ENCODE measurements at regions not wholly inside any gene's neighbourhood (a gene's known extent, or its start where the extent isn't known, plus 50 kb on each side); places are given as distances from the start of the nearest gene placed in this dataset.
A peak's percentile ranks its signal among the peaks of the same experiment; 100 is the strongest.

DNA sequence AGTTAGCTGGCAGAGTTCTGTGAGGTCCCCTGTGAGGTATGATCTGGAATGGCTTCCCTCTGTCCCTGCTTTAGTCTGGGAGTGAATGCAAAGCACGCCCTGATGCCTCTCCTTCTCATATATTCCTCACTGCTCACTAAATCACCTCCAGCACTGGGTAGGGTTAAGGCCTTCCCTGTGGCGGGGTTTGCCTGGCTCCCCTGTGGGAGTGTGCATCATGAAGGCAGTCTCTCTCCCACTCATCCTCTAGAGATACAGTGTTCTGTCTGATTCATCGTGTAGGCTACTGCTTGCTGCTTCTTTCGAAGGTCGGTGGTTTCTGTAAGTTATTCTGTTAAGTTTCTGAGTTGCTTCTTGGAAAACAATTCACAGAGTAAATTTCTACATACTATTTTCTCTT lies 420.0 kb upstream of the EYS start:
- 92% methylated on average over 5 of the region's 5 CpGs for WGBS (ENCODE audit: low lambda C conversion rate, missing lambda C conversion rate)
- Histone ChIP-seq H3K36me3 (replicated peaks; ENCODE audit: insufficient read depth, low read depth) (no peaks in the 10 kb centered on the region), H3K4me1 (ENCODE audit: insufficient read depth) (no peaks in the 10 kb centered on the region), H3K9me2 (replicated peaks; ENCODE audit: insufficient read depth) (no peaks in the 10 kb centered on the region), H4K20me1 (ENCODE audit: insufficient read depth, poor library complexity, severe bottlenecking) (no peaks in the 10 kb centered on the region), H3K4me2 (no peak overlapping the region), H3K4me3 (no peak overlapping the region), H3K9me3 (ENCODE audit: low read depth) (no peaks in the 10 kb centered on the region), H2AFZ (no peak overlapping the region), H3K27me3 (no peaks in the 10 kb centered on the region), H3K27ac (no peak overlapping the region), H3K79me2 (no peaks in the 10 kb centered on the region)
- TF ChIP-seq CTCF (IDR thresholded peaks at IDR 0.05; ENCODE audit: poor library complexity) (no peak), EZH2 (IDR thresholded peaks at IDR 0.05; ENCODE audit: borderline replicate concordance) (no peak), EZH2phosphoT487 (IDR thresholded peaks at IDR 0.05; ENCODE audit: low read depth, severe bottlenecking, unreplicated experiment) (no peak)
- no peak for DNase-seq (ENCODE audit: low spot score)

GRCh38 chr6:66126358-66126757 lies 419.3 kb upstream of the EYS start:
- Histone ChIP-seq H4K20me1 (ENCODE audit: insufficient read depth, poor library complexity, severe bottlenecking) (no peaks in the 10 kb centered on the region), H3K4me1 (ENCODE audit: insufficient read depth) (no peaks in the 10 kb centered on the region), H3K4me2 (no peak overlapping the region), H3K9me3 (ENCODE audit: low read depth) (no peaks in the 10 kb centered on the region), H2AFZ (no peak overlapping the region), H3K27ac (no peak overlapping the region), H3K9me2 (replicated peaks; ENCODE audit: insufficient read depth) (no peaks in the 10 kb centered on the region), H3K27me3 (no peaks in the 10 kb centered on the region), H3K36me3 (replicated peaks; ENCODE audit: insufficient read depth, low read depth) (no peaks in the 10 kb centered on the region), H3K4me3 (no peak overlapping the region), H3K79me2 (no peaks in the 10 kb centered on the region)
- 74% methylated on average over 3 of the region's 3 CpGs for WGBS (ENCODE audit: low lambda C conversion rate, missing lambda C conversion rate)
- no peak for DNase-seq (ENCODE audit: low spot score)
- no peak for TF ChIP-seq EZH2phosphoT487 (IDR thresholded peaks at IDR 0.05; ENCODE audit: low read depth, severe bottlenecking, unreplicated experiment)
- no peak for TF ChIP-seq CTCF (IDR thresholded peaks at IDR 0.05; ENCODE audit: poor library complexity)
- TF ChIP-seq EZH2 (IDR thresholded peaks at IDR 0.05; ENCODE audit: borderline replicate concordance) = no peak

DNA sequence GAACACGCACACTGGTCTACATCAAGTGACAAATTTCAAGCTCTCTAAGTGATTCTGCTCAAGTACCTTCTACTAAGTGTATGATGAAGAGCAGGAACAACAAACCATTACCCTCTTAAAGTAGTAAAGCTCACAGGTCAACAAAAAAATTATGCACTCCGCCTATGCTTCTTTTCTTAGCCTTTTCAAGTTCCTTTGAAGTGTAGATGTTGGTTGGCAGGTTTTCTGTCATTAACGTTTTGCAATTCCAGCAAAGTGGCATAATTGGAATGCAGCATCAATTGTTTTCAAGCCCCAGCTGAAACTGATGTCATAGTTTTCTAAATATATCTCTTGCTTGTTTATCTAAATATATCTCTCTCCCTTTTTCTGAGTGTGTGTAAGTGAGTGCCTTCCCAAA lies 396.9 kb upstream of the EYS start:
- TF ChIP-seq EZH2phosphoT487 (IDR thresholded peaks at IDR 0.05; ENCODE audit: low read depth, severe bottlenecking, unreplicated experiment) (no peak), EZH2 (IDR thresholded peaks at IDR 0.05; ENCODE audit: borderline replicate concordance) (no peak), CTCF (IDR thresholded peaks at IDR 0.05; ENCODE audit: poor library complexity) (no peak)
- WGBS (ENCODE audit: low lambda C conversion rate, missing lambda C conversion rate) = 47% methylated on average over 3 of the region's 3 CpGs
- DNase-seq (ENCODE audit: low spot score) = no peak
- H3K79me2 ChIP-seq = no peaks in the 10 kb centered on the region
- no peaks in the 10 kb centered on the region for H3K9me2 ChIP-seq (replicated peaks; ENCODE audit: insufficient read depth)
- no peak overlapping the region for H2AFZ ChIP-seq
- no peak overlapping the region for H3K4me3 ChIP-seq
- H4K20me1 ChIP-seq (ENCODE audit: insufficient read depth, poor library complexity, severe bottlenecking) = no peaks in the 10 kb centered on the region
- no peaks in the 10 kb centered on the region for H3K27me3 ChIP-seq
- H3K9me3 ChIP-seq (ENCODE audit: low read depth) = peaks cover 3% of the 10 kb centered on the region
- no peaks in the 10 kb centered on the region for H3K36me3 ChIP-seq (replicated peaks; ENCODE audit: insufficient read depth, low read depth)
- peaks cover 6% of the 10 kb centered on the region for H3K4me1 ChIP-seq (ENCODE audit: insufficient read depth)
- H3K4me2 ChIP-seq = peak overlapping the region; percentile 15
- H3K27ac ChIP-seq = peak overlapping the region; percentile 42

- H3K27ac ChIP-seq = peak overlapping the region; percentile 42
- no peaks in the 10 kb centered on the region for H3K9me2 ChIP-seq (replicated peaks; ENCODE audit: insufficient read depth)
- 94% methylated on average over 1 of the region's 1 CpG for WGBS (ENCODE audit: low lambda C conversion rate, missing lambda C conversion rate)
Observed at GRCh38 chr6:66103354-66103753, 396.3 kb upstream of the EYS start.

More at GRCh38 chr6:66103354-66103753, 396.3 kb upstream of the EYS start:
- no peaks in the 10 kb centered on the region for H3K79me2 ChIP-seq
- no peaks in the 10 kb centered on the region for H3K36me3 ChIP-seq (replicated peaks; ENCODE audit: insufficient read depth, low read depth)
- H4K20me1 ChIP-seq (ENCODE audit: insufficient read depth, poor library complexity, severe bottlenecking) = no peaks in the 10 kb centered on the region
- TF ChIP-seq EZH2 (IDR thresholded peaks at IDR 0.05; ENCODE audit: borderline replicate concordance) = no peak
- TF ChIP-seq EZH2phosphoT487 (IDR thresholded peaks at IDR 0.05; ENCODE audit: low read depth, severe bottlenecking, unreplicated experiment) = no peak
- TF ChIP-seq CTCF (IDR thresholded peaks at IDR 0.05; ENCODE audit: poor library complexity) = no peak
- H3K27me3 ChIP-seq = no peaks in the 10 kb centered on the region
- peaks cover 3% of the 10 kb centered on the region for H3K9me3 ChIP-seq (ENCODE audit: low read depth)
- peak overlapping the region; percentile 15 for H3K4me2 ChIP-seq
- DNase-seq (ENCODE audit: low spot score) = no peak
- no peak overlapping the region for H3K4me3 ChIP-seq
- H2AFZ ChIP-seq = no peak overlapping the region
- H3K4me1 ChIP-seq (ENCODE audit: insufficient read depth) = peaks cover 6% of the 10 kb centered on the region

Measured in hepatocyte (in vitro differentiated cells).